ENCODE measurements at regions not wholly inside any gene's neighbourhood (a gene's known extent, or its start where the extent isn't known, plus 50 kb on each side); places are given as distances from the start of the nearest gene placed in this dataset.

- TF ChIP-seq CTCF (IDR thresholded peaks at IDR 0.05), result no peak
- no peak for TF ChIP-seq POLR2A (IDR thresholded peaks at IDR 0.05)
These were observed 180.6 kb upstream of the TENT5A start for GRCh38 chr6:81933089-81933488.
